Neutrophil (primary cell): ENCODE measurements at regions not wholly inside any gene's neighbourhood (a gene's known extent, or its start where the extent isn't known, plus 50 kb on each side); places are given as distances from the start of the nearest gene placed in this dataset.

Experiments used
- H3K27ac ChIP-seq: fragments of 200-600 bp; sonication (generic); 2 replicates; pipeline ENCODE4 v1.5.1; 2016; ENCODE audit warnings: mild to moderate bottlenecking, moderate library complexity
- H3K27me3 ChIP-seq: fragments of 200-600 bp; sonication (generic); 2 replicates; pipeline ENCODE4 v1.6.0; 2016; ENCODE audit warnings: mild to moderate bottlenecking
- H3K36me3 ChIP-seq: fragments of 200-600 bp; sonication (generic); 2 replicates; pipeline ENCODE4 v1.5.1; 2017
- H3K4me1 ChIP-seq, 2 experiments: fragments of 200-600 bp in 1 of 2; sonication (generic) in 1 of 2; 1 replicate in 1 of 2; 2 replicates in 1 of 2; pipeline versions ENCODE4 v1.5.1 to v1.6.1; 2013 to 2016; ENCODE audit warnings: low read depth in 1 of 2, low read length in 1 of 2, mild to moderate bottlenecking in 1 of 2, moderate library complexity in 1 of 2; ENCODE audit not compliant: control insufficient read depth in 1 of 2, insufficient read depth in 1 of 2
- H3K4me3 ChIP-seq, 2 experiments: fragments of 200-600 bp in 1 of 2; sonication (generic) in 1 of 2; 1 replicate in 1 of 2; 2 replicates in 1 of 2; pipeline ENCODE4 v1.5.1; 2013 to 2016; ENCODE audit warnings: low read depth in 1 of 2, low read length in 1 of 2, mild to moderate bottlenecking in 1 of 2, moderate library complexity in 1 of 2
- H3K9me3 ChIP-seq: fragments of 200-600 bp; sonication (generic); 2 replicates; pipeline ENCODE4 v1.5.1; 2016
- CTCF ChIP-seq: fragments of 200-600 bp; sonication (generic); IDR thresholded peaks from 2 replicates; pipeline ENCODE4 v1.5.1; 2016; ENCODE audit warnings: antibody characterized with exemption

- Histone ChIP-seq H3K36me3 (no peaks in the 10 kb centered on the region), H3K4me3 (no peak overlapping the region), H3K27me3 (no peaks in the 10 kb centered on the region), H3K27ac (no peak overlapping the region), H3K4me1 (no peaks in the 10 kb centered on the region), H3K9me3 (no peaks in the 10 kb centered on the region)
- no peak for TF ChIP-seq CTCF
Measured at GRCh38 chr5:135696317-135696716, 117.5 kb upstream of the CXCL14 start.

GRCh38 chr5:135695656-135696313 is 117.0 kb upstream of the CXCL14 start:
- H3K9me3 ChIP-seq = no peaks in the 10 kb centered on the region
- no peak overlapping the region for H3K27ac ChIP-seq
- TF ChIP-seq CTCF = no peak
- no peaks in the 10 kb centered on the region for H3K27me3 ChIP-seq
- H3K36me3 ChIP-seq = no peaks in the 10 kb centered on the region
- no peaks in the 10 kb centered on the region for H3K4me1 ChIP-seq
- H3K4me3 ChIP-seq = no peak overlapping the region

- H3K4me1 ChIP-seq = no peaks in the 10 kb centered on the region
- no peaks in the 10 kb centered on the region for H3K36me3 ChIP-seq
- H3K4me3 ChIP-seq = no peak overlapping the region
- no peak for TF ChIP-seq CTCF
- H3K27ac ChIP-seq = no peak overlapping the region
- no peaks in the 10 kb centered on the region for H3K9me3 ChIP-seq
- H3K27me3 ChIP-seq = peaks cover 5% of the 10 kb centered on the region
Measured at GRCh38 chr5:135694906-135695305, 116.1 kb upstream of the CXCL14 start.

- Histone ChIP-seq H3K9me3 (no peaks in the 10 kb centered on the region), H3K4me3 (no peak overlapping the region), H3K27ac (no peak overlapping the region), H3K27me3 (peaks cover 13% of the 10 kb centered on the region), H3K36me3 (no peaks in the 10 kb centered on the region), H3K4me1 (no peaks in the 10 kb centered on the region)
- TF ChIP-seq CTCF = no peak
Measured at GRCh38 chr5:135694012-135694411, 115.2 kb upstream of the CXCL14 start.

- H3K4me3 ChIP-seq = no peak overlapping the region
- H3K9me3 ChIP-seq = no peaks in the 10 kb centered on the region
- peaks cover 14% of the 10 kb centered on the region for H3K27me3 ChIP-seq
- TF ChIP-seq CTCF = no peak
- no peaks in the 10 kb centered on the region for H3K4me1 ChIP-seq
- no peak overlapping the region for H3K27ac ChIP-seq
- H3K36me3 ChIP-seq = no peaks in the 10 kb centered on the region
Measured at GRCh38 chr5:135693371-135693955, 114.7 kb upstream of the CXCL14 start.
